CD4-positive, alpha-beta T cell (primary cell): ENCODE measurements at regions not wholly inside any gene's neighbourhood (a gene's known extent, or its start where the extent isn't known, plus 50 kb on each side); places are given as distances from the start of the nearest gene placed in this dataset.

Experiments used
- ATAC-seq: fragments of 200-7000 bp; cut with Tn5 transposase; one replicate; pipeline ENCODE4 v1.10.0; 2022; ENCODE audit warnings: mild to moderate bottlenecking; ENCODE audit not compliant: poor library complexity
- CTCF ChIA-PET: fragments of 350-600 bp; sonication (Branson Sonifier 250); formaldehyde crosslinking; loops from one replicate; lab custom pipeline; 2021; ENCODE audit warnings: antibody characterized with exemption, inconsistent platforms; lab: Charles Lee
- POLR2A ChIA-PET: fragments of 350-600 bp; sonication (Branson Sonifier 250); formaldehyde crosslinking; loops from one replicate; lab custom pipeline; 2021; ENCODE audit warnings: antibody characterized with exemption, inconsistent platforms; lab: Charles Lee
- DNase-seq, 14 experiments: peaks; one replicate each; pipeline ENCODE4 v3.0.0-alpha.2; 2013 to 2020; ENCODE audit warnings: mixed read lengths in 2 of 14
- H3K27ac ChIP-seq, 2 donors: one replicate each; pipeline versions ENCODE4 v1.5.1 to v1.7.0; 2013; ENCODE audit warnings: low read length in 2 of 2, low read depth in 1 of 2, mild to moderate bottlenecking in 1 of 2
- H3K27me3 ChIP-seq, 2 experiments: 1 replicate in 1 of 2; 2 replicates in 1 of 2; pipeline versions ENCODE4 v1.6.1 to v1.7.0; 2013; ENCODE audit warnings: low read length in 2 of 2, control low read depth in 1 of 2, mild to moderate bottlenecking in 1 of 2, moderate library complexity in 1 of 2; ENCODE audit not compliant: insufficient read depth in 2 of 2, control insufficient read depth in 1 of 2
- H3K36me3 ChIP-seq: one replicate; pipeline ENCODE4 v1.6.1; 2013; ENCODE audit warnings: low read length, control low read depth; ENCODE audit not compliant: insufficient read depth
- H3K4me1 ChIP-seq: one replicate; pipeline ENCODE4 v1.6.1; 2013; ENCODE audit warnings: low read length, control low read depth; ENCODE audit not compliant: insufficient read depth
- H3K4me3 ChIP-seq: one replicate; pipeline ENCODE4 v1.5.1; 2013; ENCODE audit warnings: mild to moderate bottlenecking, low read length, moderate library complexity
- H3K9me3 ChIP-seq, 2 experiments: 1 replicate in 1 of 2; 2 replicates in 1 of 2; pipeline versions ENCODE4 v1.6.1 to v1.7.0; 2013; ENCODE audit warnings: low read length in 2 of 2, mild to moderate bottlenecking in 2 of 2, control low read depth in 1 of 2, moderate library complexity in 1 of 2; ENCODE audit not compliant: control insufficient read depth in 1 of 2, insufficient read depth in 1 of 2
- H3K27ac Mint-ChIP-seq: one replicate; pipeline ENCODE4 v1.8.0; 2020; ENCODE audit warnings: mixed read lengths
- H3K27me3 Mint-ChIP-seq: one replicate; pipeline ENCODE4 v1.8.0; 2021; ENCODE audit warnings: mixed read lengths
- H3K36me3 Mint-ChIP-seq: one replicate; pipeline ENCODE4 v1.8.0; 2021; ENCODE audit warnings: low read depth, mixed read lengths
- H3K4me1 Mint-ChIP-seq: one replicate; pipeline ENCODE4 v1.8.0; 2021; ENCODE audit warnings: low read depth, mixed read lengths
- H3K4me3 Mint-ChIP-seq: one replicate; pipeline ENCODE4 v1.8.0; 2020; ENCODE audit warnings: mild to moderate bottlenecking, mixed read lengths
- H3K9me3 Mint-ChIP-seq: one replicate; pipeline ENCODE4 v1.8.0; 2020; ENCODE audit warnings: mixed read lengths
- CTCF ChIP-seq: fragments of 200-600 bp; IDR thresholded peaks from one replicate; pipeline ENCODE4 v1.8.0; 2022; ENCODE audit warnings: antibody characterized with exemption, mild to moderate bottlenecking
- intact Hi-C, 2 experiments: fragments of 100-400 bp; cut with DNase I in 1 of 2; cut with micrococcal nuclease in 1 of 2; formaldehyde crosslinking; loops; one replicate each; pipeline versions ENCODE4 v1.15.1 to v1.9.0; 2023 to 2025; cut with DNase I, micrococcal nuclease

DNA sequence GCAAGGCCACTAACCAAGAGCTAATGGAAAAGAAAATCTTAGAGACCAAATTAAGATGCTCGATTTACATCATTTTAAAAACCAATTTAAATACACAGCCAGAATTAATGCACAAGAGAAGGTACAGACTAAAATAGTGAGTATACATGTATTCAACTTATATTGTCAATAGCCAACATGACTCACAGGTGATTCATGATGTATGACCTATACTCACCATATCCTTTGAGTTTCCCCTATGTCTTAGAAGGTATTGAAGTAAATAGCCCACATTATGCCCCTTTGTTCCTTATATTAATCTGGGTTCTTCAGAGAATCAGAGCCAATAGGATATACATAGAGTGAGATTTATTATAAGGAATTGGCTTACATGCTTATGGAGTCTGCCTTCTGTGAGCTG, 97.5 kb upstream of the ANO3 start:
- peaks cover 8% of the 10 kb centered on the region for H3K9me3 Mint-ChIP-seq
- Histone ChIP-seq H3K27ac (no peak overlapping the region), H3K4me1 (no peaks in the 10 kb centered on the region), H3K4me3 (no peak overlapping the region), H3K36me3 (no peaks in the 10 kb centered on the region), H3K9me3 (no peaks in the 10 kb centered on the region), H3K27me3 (no peaks in the 10 kb centered on the region)
- ChIA-PET POLR2A (no interaction called here), CTCF (no interaction called here)
- DNase-seq (no peak), ATAC-seq (no peak)
- H3K27me3 Mint-ChIP-seq: no peaks in the 10 kb centered on the region
- TF ChIP-seq CTCF: no peak
- H3K4me1 Mint-ChIP-seq: no peaks in the 10 kb centered on the region
- no peaks in the 10 kb centered on the region for H3K36me3 Mint-ChIP-seq
- no peak overlapping the region for H3K27ac Mint-ChIP-seq
- no peak overlapping the region for H3K4me3 Mint-ChIP-seq
- intact Hi-C loops: no loop called here

GRCh38 chr11:26243426-26243825, 88.5 kb upstream of the ANO3 start:
- H3K36me3 ChIP-seq: no peaks in the 10 kb centered on the region
- no peaks in the 10 kb centered on the region for H3K27me3 ChIP-seq
- Mint-ChIP-seq H3K4me1 (no peaks in the 10 kb centered on the region), H3K36me3 (no peaks in the 10 kb centered on the region), H3K9me3 (peaks cover 3% of the 10 kb centered on the region), H3K4me3 (no peak overlapping the region), H3K27ac (no peak overlapping the region), H3K27me3 (no peaks in the 10 kb centered on the region)
- DNase-seq: no peak
- H3K4me1 ChIP-seq: no peaks in the 10 kb centered on the region
- intact Hi-C loops: no loop called here
- ChIA-PET POLR2A (no interaction called here), CTCF (interaction anchor here (0.6 kb wide), 1 partner anchor 1188 kb away, joined by 3 read pairs; no protein-coding TSS in a partner anchor)
- no peak for TF ChIP-seq CTCF
- no peak overlapping the region for H3K4me3 ChIP-seq
- H3K9me3 ChIP-seq: peaks cover 0 to 7% of the 10 kb centered on the region in 2 experiments
- no peak for ATAC-seq
- H3K27ac ChIP-seq: no peak overlapping the region

- Mint-ChIP-seq H3K27ac (no peak overlapping the region), H3K9me3 (peaks cover 2% of the 10 kb centered on the region), H3K36me3 (no peaks in the 10 kb centered on the region), H3K4me3 (no peak overlapping the region), H3K4me1 (no peaks in the 10 kb centered on the region), H3K27me3 (no peaks in the 10 kb centered on the region)
- Histone ChIP-seq H3K4me3 (no peak overlapping the region), H3K27me3 (no peaks in the 10 kb centered on the region), H3K4me1 (no peaks in the 10 kb centered on the region), H3K9me3 (peaks cover 0 to 7% of the 10 kb centered on the region in 2 experiments), H3K27ac (no peak overlapping the region), H3K36me3 (no peaks in the 10 kb centered on the region)
- ChIA-PET POLR2A (no interaction called here), CTCF (no interaction called here)
- ATAC-seq (no peak), DNase-seq (no peak)
- no peak for TF ChIP-seq CTCF
- intact Hi-C loops: no loop called here
Measured at GRCh38 chr11:26244207-26244606, 87.7 kb upstream of the ANO3 start.
